GM12878 (cell line): ENCODE measurements at regions not wholly inside any gene's neighbourhood (a gene's known extent, or its start where the extent isn't known, plus 50 kb on each side); places are given as distances from the start of the nearest gene placed in this dataset.

Source experiments
- CBX5 ChIP-seq: sonication (generic); IDR thresholded peaks from 2 replicates; pipeline ENCODE4 v1.6.1; 2016; ENCODE audit warnings: low read depth, moderate library complexity, mild to moderate bottlenecking, inconsistent platforms
- MEF2A ChIP-seq: IDR thresholded peaks from 2 replicates; pipeline ENCODE4 v1.6.1; 2011; ENCODE audit warnings: low read depth, mild to moderate bottlenecking, low read length, moderate library complexity; ENCODE audit not compliant: insufficient read depth
- SP1 ChIP-seq: IDR thresholded peaks from one replicate; pipeline ENCODE4 v1.6.1; 2011; ENCODE audit warnings: low read depth, low read length
- TAF1 ChIP-seq: IDR thresholded peaks from 2 replicates; pipeline ENCODE4 v1.6.1; 2011; ENCODE audit warnings: mild to moderate bottlenecking, low read depth, low read length, borderline replicate concordance
- TF ChIP-seq, protein P1 (sequence below), 3 experiments: IDR thresholded peaks in 2 of 3; conservative IDR thresholded peaks in 1 of 3; 2 replicates each; pipeline ENCODE4 v1.5.1; 2011; ENCODE audit warnings: low read depth in 3 of 3, low read length in 3 of 3, mild to moderate bottlenecking in 3 of 3, control low read depth in 2 of 3, moderate library complexity in 2 of 3, inconsistent platforms in 1 of 3, mixed read lengths in 1 of 3; ENCODE audit not compliant: control insufficient read depth in 2 of 3, insufficient read depth in 1 of 3; ENCODE audit errors: extremely low read depth in 1 of 3

DNA sequence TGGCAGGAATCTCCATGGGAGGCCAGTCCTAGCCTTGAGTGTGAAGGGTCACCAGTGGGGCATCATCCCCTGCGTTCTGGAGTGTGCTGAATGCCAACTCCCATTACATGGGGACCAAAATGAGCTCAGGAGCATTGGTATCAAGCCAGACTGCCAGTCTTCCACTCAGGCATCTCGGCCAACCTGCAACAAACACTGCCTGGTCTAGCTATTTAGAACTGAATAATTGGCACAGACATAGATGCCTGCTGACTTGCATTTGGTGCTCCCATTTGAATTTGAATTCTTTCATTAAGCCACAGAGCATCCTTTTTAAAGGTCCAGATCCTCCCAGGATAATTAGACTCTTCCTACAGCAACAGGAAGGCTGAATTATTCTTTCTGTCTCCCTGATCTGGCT lies 116.6 kb upstream of the ABCA1 start:
- TF ChIP-seq MEF2A: no peak
- TF ChIP-seq SP1: no peak
- TF ChIP-seq TAF1: no peak
- TF ChIP-seq, protein P1, sequence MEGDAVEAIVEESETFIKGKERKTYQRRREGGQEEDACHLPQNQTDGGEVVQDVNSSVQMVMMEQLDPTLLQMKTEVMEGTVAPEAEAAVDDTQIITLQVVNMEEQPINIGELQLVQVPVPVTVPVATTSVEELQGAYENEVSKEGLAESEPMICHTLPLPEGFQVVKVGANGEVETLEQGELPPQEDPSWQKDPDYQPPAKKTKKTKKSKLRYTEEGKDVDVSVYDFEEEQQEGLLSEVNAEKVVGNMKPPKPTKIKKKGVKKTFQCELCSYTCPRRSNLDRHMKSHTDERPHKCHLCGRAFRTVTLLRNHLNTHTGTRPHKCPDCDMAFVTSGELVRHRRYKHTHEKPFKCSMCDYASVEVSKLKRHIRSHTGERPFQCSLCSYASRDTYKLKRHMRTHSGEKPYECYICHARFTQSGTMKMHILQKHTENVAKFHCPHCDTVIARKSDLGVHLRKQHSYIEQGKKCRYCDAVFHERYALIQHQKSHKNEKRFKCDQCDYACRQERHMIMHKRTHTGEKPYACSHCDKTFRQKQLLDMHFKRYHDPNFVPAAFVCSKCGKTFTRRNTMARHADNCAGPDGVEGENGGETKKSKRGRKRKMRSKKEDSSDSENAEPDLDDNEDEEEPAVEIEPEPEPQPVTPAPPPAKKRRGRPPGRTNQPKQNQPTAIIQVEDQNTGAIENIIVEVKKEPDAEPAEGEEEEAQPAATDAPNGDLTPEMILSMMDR (IDR thresholded peaks at IDR 0.05 in 2 of 3, conservative IDR thresholded peaks at IDR 0.05 in 1 of 3; ENCODE audit: control insufficient read depth in 2 of 3, extremely low read depth in 1 of 3, insufficient read depth in 1 of 3, low read depth in 3 of 3, low read length in 3 of 3): no peak
- no peak for TF ChIP-seq CBX5
